IMR-90 (cell line): ENCODE measurements at regions not wholly inside any gene's neighbourhood (a gene's known extent, or its start where the extent isn't known, plus 50 kb on each side); places are given as distances from the start of the nearest gene placed in this dataset.

Experiments
- ATAC-seq: fragments of 200-7000 bp; cut with Tn5 transposase; 2 replicates; pipeline ENCODE4 v1.9.1; 2020; ENCODE audit warnings: low read depth, mild to moderate bottlenecking, moderate library complexity
- BruUV-seq: library from RNA; stranded (reverse); fragments of 400-500 nt; replicated peaks from 2 replicates; lab custom pipeline; 2021; lab: Mats Ljungman, UMichigan
- CTCF ChIA-PET: fragments of 300-600 bp; formaldehyde crosslinking; extraction: SDS; loops from one replicate; lab custom pipeline; 2021; ENCODE audit warnings: antibody characterized with exemption; lab: Yijun Ruan, JAX
- POLR2A ChIA-PET: fragments of 300-600 bp; sonication (Branson Sonifier 250); formaldehyde crosslinking; loops from one replicate; lab custom pipeline; 2022; ENCODE audit warnings: antibody characterized with exemption; ENCODE audit not compliant: unreplicated experiment; lab: Charles Lee
- DNase-seq: peaks from one replicate; pipeline ENCODE4 v3.0.0; 2013
- H2AFZ ChIP-seq: replicated peaks from 2 replicates; pipeline ENCODE3; 2013; ENCODE audit warnings: low read length, mild to moderate bottlenecking; ENCODE audit not compliant: poor library complexity
- H2AK5ac ChIP-seq: 2 replicates; pipeline ENCODE4 v1.6.1; 2013; ENCODE audit warnings: low read depth, low read length, inconsistent platforms
- H2AK9ac ChIP-seq: replicated peaks from 2 replicates; pipeline ENCODE3; 2013; ENCODE audit warnings: mild to moderate bottlenecking, low read depth, low read length, moderate library complexity; ENCODE audit not compliant: poor library complexity
- H2BK120ac ChIP-seq: 2 replicates; pipeline ENCODE4 v1.6.1; 2013; ENCODE audit warnings: low read depth, low read length, inconsistent platforms
- H2BK15ac ChIP-seq: 3 replicates; pipeline ENCODE4 v1.6.1; 2013; ENCODE audit warnings: low read depth, low read length, inconsistent platforms
- H2BK20ac ChIP-seq: 2 replicates; pipeline ENCODE4 v1.6.1; 2013; ENCODE audit warnings: low read depth, mild to moderate bottlenecking, inconsistent platforms, low read length, moderate library complexity
- H2BK5ac ChIP-seq: 2 replicates; pipeline ENCODE4 v1.6.1; 2013; ENCODE audit warnings: mild to moderate bottlenecking, low read depth, low read length, inconsistent platforms; ENCODE audit not compliant: poor library complexity, severe bottlenecking
- H3K14ac ChIP-seq: replicated peaks from 2 replicates; pipeline ENCODE4 v1.6.1; 2013; ENCODE audit warnings: low read depth, low read length, inconsistent platforms
- H3K18ac ChIP-seq: 2 replicates; pipeline ENCODE4 v1.6.1; 2013; ENCODE audit warnings: low read depth, low read length, control low read depth
- H3K23ac ChIP-seq: 2 replicates; pipeline ENCODE4 v1.6.1; 2013; ENCODE audit warnings: low read depth, low read length, inconsistent platforms
- H3K27ac ChIP-seq: 2 replicates; pipeline ENCODE4 v1.5.1; 2013; ENCODE audit warnings: mild to moderate bottlenecking, control low read depth, low read length; ENCODE audit not compliant: insufficient read depth
- H3K27me3 ChIP-seq: 2 replicates; pipeline ENCODE4 v1.6.1; 2013; ENCODE audit warnings: low read length; ENCODE audit not compliant: control insufficient read depth, insufficient read depth
- H3K36me3 ChIP-seq: 2 replicates; pipeline ENCODE4 v1.6.1; 2013; ENCODE audit warnings: low read length, mixed read lengths; ENCODE audit not compliant: control insufficient read depth, insufficient read depth
- H3K4ac ChIP-seq: 2 replicates; pipeline ENCODE4 v1.6.1; 2013; ENCODE audit warnings: low read depth, low read length, inconsistent platforms
- H3K4me1 ChIP-seq: 2 replicates; pipeline ENCODE4 v1.6.1; 2013; ENCODE audit warnings: low read length, mixed read lengths; ENCODE audit not compliant: control insufficient read depth, insufficient read depth
- H3K4me2 ChIP-seq: 2 replicates; pipeline ENCODE4 v1.6.1; 2013; ENCODE audit warnings: low read depth, mild to moderate bottlenecking, control low read depth, low read length, moderate library complexity
- H3K4me3 ChIP-seq: 2 replicates; pipeline ENCODE4 v1.5.1; 2013; ENCODE audit warnings: low read depth, mild to moderate bottlenecking, control low read depth, low read length, moderate library complexity; ENCODE audit not compliant: insufficient read depth
- H3K56ac ChIP-seq: 2 replicates; pipeline ENCODE4 v1.6.1; 2013; ENCODE audit warnings: low read length, inconsistent platforms; ENCODE audit not compliant: insufficient read depth; ENCODE audit errors: extremely low read depth
- H3K79me1 ChIP-seq, 2 experiments: 2 replicates each; pipeline ENCODE4 v1.6.1; 2013; ENCODE audit warnings: low read length in 2 of 2, inconsistent platforms in 1 of 2, low read depth in 1 of 2
- H3K9ac ChIP-seq: 2 replicates; pipeline ENCODE4 v1.6.1; 2013; ENCODE audit warnings: low read depth, low read length, control low read depth
- H3K9me1 ChIP-seq: 2 replicates; pipeline ENCODE4 v1.6.1; 2013; ENCODE audit warnings: low read length, inconsistent platforms; ENCODE audit not compliant: insufficient read depth
- H3K9me3 ChIP-seq: 2 replicates; pipeline ENCODE4 v1.6.1; 2013; ENCODE audit warnings: low read length; ENCODE audit not compliant: control insufficient read depth, insufficient read depth
- H4K20me1 ChIP-seq: 2 replicates; pipeline ENCODE4 v1.6.1; 2013; ENCODE audit warnings: low read length, inconsistent platforms; ENCODE audit not compliant: insufficient read depth
- H4K5ac ChIP-seq: 2 replicates; pipeline ENCODE4 v1.6.1; 2013; ENCODE audit warnings: mild to moderate bottlenecking, low read depth, low read length, control low read depth
- H4K8ac ChIP-seq, 2 experiments: 2 replicates each; pipeline ENCODE4 v1.6.1; 2013; ENCODE audit warnings: low read depth in 2 of 2, low read length in 2 of 2, control low read depth in 1 of 2, inconsistent platforms in 1 of 2
- H4K91ac ChIP-seq: 2 replicates; pipeline ENCODE4 v1.6.1; 2013; ENCODE audit warnings: low read depth, low read length, inconsistent platforms; ENCODE audit not compliant: insufficient read depth
- CTCF ChIP-seq: conservative IDR thresholded peaks from 2 replicates; pipeline ENCODE4 v1.5.1; 2012; ENCODE audit warnings: mild to moderate bottlenecking, low read depth, low read length, improper control_type of control experiment
- MAZ ChIP-seq: IDR thresholded peaks from 2 replicates; pipeline ENCODE4 v1.6.1; 2012; ENCODE audit warnings: low read depth, mild to moderate bottlenecking, low read length, improper control_type of control experiment, moderate library complexity, borderline replicate concordance
- RAD21 ChIP-seq: IDR thresholded peaks from 2 replicates; pipeline ENCODE4 v1.6.1; 2012; ENCODE audit warnings: low read length, improper control_type of control experiment
- SMC3 ChIP-seq: fragments of 150-350 bp; IDR thresholded peaks from 2 replicates; pipeline ENCODE4 v1.6.1; 2016; ENCODE audit warnings: low read depth, mild to moderate bottlenecking, antibody characterized with exemption, low read length, moderate library complexity
- WGBS, 2 experiments: methylation state at CpG; one replicate each; pipeline versions ENCODE4 v1.1.5 to v1.1.7; 2013; ENCODE audit warnings: missing lambda C conversion rate in 2 of 2; ENCODE audit not compliant: insufficient read length in 1 of 2; ENCODE audit errors: extremely low coverage in 2 of 2; 5-methylcytosine and 5-hydroxymethylcytosine counted together
- dilution Hi-C: fragments of 300-500 bp; cut with HindIII; formaldehyde crosslinking; loops from one replicate; pipeline ENCODE4 v1.14.3; 2018; ENCODE audit warnings: low sequenced_read_pairs; ENCODE audit not compliant: unreplicated experiment
- in situ Hi-C: fragments of 300-500 bp; cut with MboI; formaldehyde crosslinking; loops from 3 replicates; pipeline ENCODE4 v1.14.3; 2019; ENCODE audit warnings: low sequenced_read_pairs, inconsistent platforms, mixed read lengths
- intact Hi-C: fragments of 100-400 bp; cut with micrococcal nuclease; formaldehyde crosslinking; loops from 2 replicates; pipeline ENCODE4 v1.10.0; 2022

- H3K9ac ChIP-seq: no peak overlapping the region
- in situ Hi-C loops: no loop called here
- H2AFZ ChIP-seq: no peak overlapping the region
- H3K36me3 ChIP-seq: no peaks in the 10 kb centered on the region
- no CpG with 5 or more reads among the region's 1 CpG for WGBS, 2 experiments
- ChIA-PET POLR2A (no interaction called here), CTCF (no interaction called here)
- H3K27ac ChIP-seq: no peak overlapping the region
- H2AK9ac ChIP-seq: no peak overlapping the region
- no peak overlapping the region for H2BK20ac ChIP-seq
- H3K23ac ChIP-seq: no peak overlapping the region
- BruUV-seq: no TSS peak
- H3K4me3 ChIP-seq: no peak overlapping the region
- no peak overlapping the region for H2BK5ac ChIP-seq
- no peak overlapping the region; the same call in 1 of the 2 replicates for H4K91ac ChIP-seq
- intact Hi-C loops: loop anchor here (1.0 to 10.0 kb wide), 4 partner anchors 119 to 344 kb away; no protein-coding TSS in a partner anchor
- no peak overlapping the region for H3K56ac ChIP-seq
- H4K8ac ChIP-seq: no peak overlapping the region
- no peaks in the 10 kb centered on the region for H3K27me3 ChIP-seq
- H2BK15ac ChIP-seq: 0 out of 3 replicates have a peak overlapping the region, but pooled peaks have one; percentile 68
- H2AK5ac ChIP-seq: peak overlapping the region; percentile 8; the same call in 1 of the 2 replicates
- H3K14ac ChIP-seq: no peak overlapping the region; the same call in 1 of the 2 replicates
- ATAC-seq: no peak
- H4K20me1 ChIP-seq: no peaks in the 10 kb centered on the region
- no peak overlapping the region; the same call in 1 of the 2 replicates for H3K4ac ChIP-seq
- no peaks in the 10 kb centered on the region for H3K9me3 ChIP-seq
- 0 out of 4 replicates have a peak, but pooled peaks cover 0 to 3% of the 10 kb centered on the region in 2 experiments for H3K79me1 ChIP-seq
- H2BK120ac ChIP-seq: no peak overlapping the region; the same call in 1 of the 2 replicates
- dilution Hi-C loops: no loop called here
- H3K4me1 ChIP-seq: peaks cover 27% of the 10 kb centered on the region
- DNase-seq: peak; percentile 20
- H3K9me1 ChIP-seq: peaks cover 15% of the 10 kb centered on the region
- no peak overlapping the region for H3K4me2 ChIP-seq
- H4K5ac ChIP-seq: no peak overlapping the region
- no peak overlapping the region for H3K18ac ChIP-seq
- peak; percentile 69 for TF ChIP-seq RAD21
- TF ChIP-seq CTCF: peak; percentile 54
- peak; percentile 50 for TF ChIP-seq SMC3
- no peak for TF ChIP-seq MAZ
Observed at GRCh38 chr2:12173271-12173942, 427.0 kb downstream of the LPIN1 start.
